Loucy (cell line): ENCODE measurements at regions not wholly inside any gene's neighbourhood (a gene's known extent, or its start where the extent isn't known, plus 50 kb on each side); places are given as distances from the start of the nearest gene placed in this dataset.

Experiments
- H2AFZ ChIP-seq: fragments of 200-600 bp; sonication (generic); 2 replicates; pipeline ENCODE4 v1.6.0; 2016; ENCODE audit warnings: antibody characterized with exemption, mild to moderate bottlenecking, low read length, moderate library complexity
- H3F3A ChIP-seq: fragments of 200-600 bp; 2 replicates; pipeline ENCODE4 v1.6.0; 2016; ENCODE audit warnings: antibody characterized with exemption, low read depth, mild to moderate bottlenecking
- H3K27me3 ChIP-seq: fragments of 200-600 bp; sonication (generic); 2 replicates; pipeline ENCODE4 v1.6.1; 2014; ENCODE audit warnings: low read length, mild to moderate bottlenecking; ENCODE audit not compliant: insufficient read depth, poor library complexity, severe bottlenecking
- H3K36me3 ChIP-seq: fragments of 200-600 bp; sonication (generic); 2 replicates; pipeline ENCODE4 v1.6.1; 2016; ENCODE audit warnings: low read length; ENCODE audit not compliant: insufficient read depth
- H3K4me1 ChIP-seq: fragments of 200-600 bp; sonication (generic); 2 replicates; pipeline ENCODE4 v1.5.1; 2014; ENCODE audit warnings: low read length, mild to moderate bottlenecking; ENCODE audit not compliant: insufficient read depth, poor library complexity, severe bottlenecking
- H3K4me2 ChIP-seq: fragments of 200-600 bp; sonication (generic); 2 replicates; pipeline ENCODE4 v1.6.0; 2014; ENCODE audit warnings: antibody characterized with exemption, low read length, low read depth, mild to moderate bottlenecking; ENCODE audit not compliant: poor library complexity, severe bottlenecking
- H3K4me3 ChIP-seq: fragments of 200-600 bp; sonication (generic); 2 replicates; pipeline ENCODE4 v1.5.1; 2014; ENCODE audit warnings: low read length, mild to moderate bottlenecking, mixed read lengths; ENCODE audit not compliant: poor library complexity, severe bottlenecking
- H3K79me2 ChIP-seq: fragments of 200-600 bp; sonication (generic); 2 replicates; pipeline ENCODE4 v1.6.1; 2014; ENCODE audit warnings: low read length; ENCODE audit not compliant: insufficient read depth
- H3K9ac ChIP-seq: fragments of 200-600 bp; sonication (generic); 2 replicates; pipeline ENCODE4 v1.6.0; 2014; ENCODE audit warnings: mild to moderate bottlenecking, low read depth, low read length, moderate library complexity; ENCODE audit not compliant: poor library complexity, severe bottlenecking
- H3K9me2 ChIP-seq: fragments of 200-600 bp; sonication (generic); replicated peaks from 2 replicates; pipeline ENCODE4 v1.6.1; 2016; ENCODE audit warnings: low read depth, low read length, mixed read lengths
- H3K9me3 ChIP-seq: fragments of 200-600 bp; sonication (generic); 2 replicates; pipeline ENCODE4 v1.6.1; 2014; ENCODE audit warnings: mild to moderate bottlenecking, antibody characterized with exemption, low read length, low read depth; ENCODE audit not compliant: insufficient read depth
- H4K20me1 ChIP-seq: fragments of 200-600 bp; sonication (generic); 2 replicates; pipeline ENCODE4 v1.6.0; 2014; ENCODE audit warnings: antibody characterized with exemption, low read length, mild to moderate bottlenecking; ENCODE audit not compliant: insufficient read depth, poor library complexity, severe bottlenecking
- CTCF ChIP-seq: fragments of 200-600 bp; sonication (generic); conservative IDR thresholded peaks from 2 replicates; pipeline ENCODE4 v1.5.1; 2014; ENCODE audit warnings: mild to moderate bottlenecking, antibody characterized with exemption, low read length
- EZH2phosphoT487 ChIP-seq: fragments of 200-600 bp; IDR thresholded peaks from 2 replicates; pipeline ENCODE4 v1.6.1; 2018; ENCODE audit warnings: antibody characterized with exemption, mild to moderate bottlenecking, moderate library complexity, borderline replicate concordance

- TF ChIP-seq CTCF (no peak), EZH2phosphoT487 (no peak)
- Histone ChIP-seq H4K20me1 (no peaks in the 10 kb centered on the region), H3K9me2 (no peaks in the 10 kb centered on the region), H2AFZ (no peak overlapping the region), H3K79me2 (no peaks in the 10 kb centered on the region), H3K4me1 (no peaks in the 10 kb centered on the region), H3F3A (no peaks in the 10 kb centered on the region), H3K9ac (no peak overlapping the region), H3K27me3 (no peaks in the 10 kb centered on the region), H3K9me3 (no peaks in the 10 kb centered on the region), H3K4me3 (no peak overlapping the region), H3K4me2 (no peak overlapping the region), H3K36me3 (no peaks in the 10 kb centered on the region)
Measured at GRCh38 chr14:98888281-98888680, 383.7 kb downstream of the BCL11B start.

DNA sequence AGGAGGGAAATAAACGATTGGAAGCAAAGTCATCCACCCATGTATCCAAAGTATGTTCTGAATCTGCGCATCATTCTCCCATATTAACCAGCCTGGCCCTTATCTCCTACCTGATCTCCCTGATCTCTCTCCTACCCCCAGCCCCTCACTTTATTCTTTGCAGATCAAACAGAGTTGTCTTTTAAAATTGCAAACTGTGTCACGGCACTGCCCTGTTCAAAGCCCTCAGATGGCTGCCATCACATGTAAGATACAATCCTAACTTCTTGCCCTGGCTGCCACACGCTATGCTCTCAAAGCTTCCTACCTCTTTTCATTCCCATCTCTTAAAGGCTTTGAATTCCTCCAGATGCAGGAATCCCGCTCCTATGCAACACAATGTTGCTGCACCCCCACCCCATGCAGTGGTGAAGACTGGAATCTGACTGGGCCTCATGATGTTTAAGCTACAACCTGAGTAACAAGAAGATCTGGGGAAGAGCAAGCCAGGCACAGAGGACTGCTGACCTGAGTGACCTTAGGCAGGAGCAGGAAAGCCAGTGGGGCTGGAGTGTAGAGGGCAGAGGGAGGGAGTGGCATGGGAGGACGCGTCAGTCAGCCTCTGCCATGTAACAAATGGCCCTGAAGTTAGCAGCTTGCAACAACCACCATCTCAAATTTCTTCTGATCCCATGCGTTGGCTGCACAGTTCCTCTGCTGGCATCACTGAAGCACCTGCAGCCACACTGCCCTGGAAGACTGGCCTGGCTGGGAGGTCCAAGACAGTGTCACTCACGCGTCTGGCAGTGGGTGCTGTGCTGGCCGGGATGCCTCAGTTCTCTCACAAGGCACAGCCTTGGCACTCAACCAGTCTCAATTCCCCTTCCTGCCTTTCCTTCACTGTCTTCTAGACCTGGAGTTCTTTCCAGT lies 382.8 kb downstream of the BCL11B start:
- H3K36me3 ChIP-seq = no peaks in the 10 kb centered on the region
- H3F3A ChIP-seq = no peaks in the 10 kb centered on the region
- H3K79me2 ChIP-seq = no peaks in the 10 kb centered on the region
- no peak overlapping the region for H3K9ac ChIP-seq
- no peaks in the 10 kb centered on the region for H3K9me2 ChIP-seq
- no peaks in the 10 kb centered on the region for H3K4me1 ChIP-seq
- no peaks in the 10 kb centered on the region for H3K27me3 ChIP-seq
- H3K9me3 ChIP-seq = no peaks in the 10 kb centered on the region
- H4K20me1 ChIP-seq = no peaks in the 10 kb centered on the region
- no peak overlapping the region for H3K4me2 ChIP-seq
- no peak overlapping the region for H2AFZ ChIP-seq
- no peak for TF ChIP-seq EZH2phosphoT487
- TF ChIP-seq CTCF = no peak
- H3K4me3 ChIP-seq = no peak overlapping the region

DNA sequence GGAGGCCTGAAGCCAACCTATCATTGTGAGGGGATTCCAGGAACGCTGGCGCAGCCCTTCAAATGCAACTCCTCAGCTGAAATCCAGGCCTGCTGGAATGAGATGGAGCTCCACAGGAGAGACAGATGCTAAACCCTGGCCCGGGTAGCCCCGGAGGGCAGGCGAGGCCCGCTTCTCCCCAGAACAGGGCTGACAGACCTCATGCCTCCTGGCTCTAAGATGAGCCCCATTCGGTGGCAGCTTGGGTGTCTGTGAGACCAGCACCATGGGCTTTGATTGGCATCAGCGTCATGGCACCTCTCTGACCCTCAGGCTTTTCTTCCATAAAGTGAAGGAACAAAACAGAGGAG lies 382.2 kb downstream of the BCL11B start:
- no peak overlapping the region for H2AFZ ChIP-seq
- H3K9me3 ChIP-seq = no peaks in the 10 kb centered on the region
- H3K4me3 ChIP-seq = no peak overlapping the region
- H3K9ac ChIP-seq = no peak overlapping the region
- no peak overlapping the region for H3K4me2 ChIP-seq
- no peaks in the 10 kb centered on the region for H3K79me2 ChIP-seq
- H3K36me3 ChIP-seq = no peaks in the 10 kb centered on the region
- no peaks in the 10 kb centered on the region for H3K9me2 ChIP-seq
- no peaks in the 10 kb centered on the region for H4K20me1 ChIP-seq
- no peaks in the 10 kb centered on the region for H3F3A ChIP-seq
- H3K4me1 ChIP-seq = no peaks in the 10 kb centered on the region
- TF ChIP-seq CTCF (no peak), EZH2phosphoT487 (no peak)
- no peaks in the 10 kb centered on the region for H3K27me3 ChIP-seq
